Subcutaneous abdominal adipose tissue (tissue), 5 donors: ENCODE measurements at regions not wholly inside any gene's neighbourhood (a gene's known extent, or its start where the extent isn't known, plus 50 kb on each side); places are given as distances from the start of the nearest gene placed in this dataset.

Experiments
- H3K27ac ChIP-seq: one replicate; pipeline ENCODE4 v1.7.0; 2013; ENCODE audit warnings: low read depth, mild to moderate bottlenecking, inconsistent platforms, low read length, moderate library complexity
- H3K27me3 ChIP-seq, 5 donors: one replicate each; pipeline ENCODE4 v1.7.0; 2013; ENCODE audit warnings: low read length in 5 of 5, inconsistent platforms in 1 of 5; ENCODE audit not compliant: control insufficient read depth in 5 of 5, insufficient read depth in 4 of 5
- H3K36me3 ChIP-seq, 5 donors: one replicate each; pipeline ENCODE4 v1.7.0; 2013; ENCODE audit warnings: low read length in 5 of 5; ENCODE audit not compliant: control insufficient read depth in 5 of 5, insufficient read depth in 5 of 5
- H3K4me1 ChIP-seq, 5 donors: one replicate each; pipeline ENCODE4 v1.7.0; 2013; ENCODE audit warnings: low read length in 5 of 5, mild to moderate bottlenecking in 3 of 5, moderate library complexity in 1 of 5; ENCODE audit not compliant: control insufficient read depth in 5 of 5, insufficient read depth in 5 of 5
- H3K4me3 ChIP-seq, 5 donors: one replicate each; pipeline ENCODE4 v1.7.0; 2013; ENCODE audit warnings: low read length in 5 of 5, low read depth in 1 of 5
- H3K9ac ChIP-seq, 5 donors: one replicate each; pipeline ENCODE4 v1.7.0; 2013; ENCODE audit warnings: low read length in 5 of 5, mild to moderate bottlenecking in 4 of 5, moderate library complexity in 3 of 5
- H3K9me3 ChIP-seq, 5 donors: one replicate each; pipeline ENCODE4 v1.7.0; 2013; ENCODE audit warnings: low read length in 5 of 5; ENCODE audit not compliant: control insufficient read depth in 5 of 5
- donor health status: healthy.
- donor health status: healthy.
- donor health status: healthy.
- donor health status: healthy.
- donor health status: healthy.

DNA sequence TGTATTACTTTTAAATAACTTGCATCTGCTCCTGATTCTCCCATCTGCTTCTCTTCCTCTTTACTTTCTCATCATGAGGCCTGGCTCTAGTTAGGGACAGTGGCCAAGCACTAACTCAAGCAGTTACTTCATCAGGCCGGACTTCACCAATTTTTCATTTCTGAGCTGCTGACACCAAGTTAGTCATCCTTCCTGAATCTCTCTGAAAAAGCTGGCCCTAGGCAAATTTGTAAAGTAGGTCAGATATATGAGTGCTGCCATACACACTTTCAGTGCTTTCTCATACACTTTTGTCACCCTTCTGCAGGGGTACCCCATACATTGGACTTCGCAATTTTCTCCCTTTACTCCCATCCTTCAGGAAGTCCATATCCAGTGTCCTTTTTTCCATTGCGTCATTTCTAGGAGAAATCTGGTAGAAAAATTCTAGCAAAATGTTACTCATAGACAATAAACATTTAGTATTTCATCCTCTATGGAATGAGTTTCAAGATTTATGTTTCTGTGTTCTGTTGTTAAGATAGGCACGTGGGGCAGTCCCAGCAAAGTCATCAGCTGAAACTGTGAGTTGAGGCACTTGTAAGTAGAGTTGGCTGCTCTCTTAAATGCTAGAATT lies 276.8 kb upstream of the TMPO start:
- Histone ChIP-seq H3K4me3 (no peak overlapping the region), H3K36me3 (no peaks in the 10 kb centered on the region), H3K27me3 (no peaks in the 10 kb centered on the region), H3K9me3 (peaks cover 0 to 5% (median 2%) of the 10 kb centered on the region in 5 donors), H3K4me1 (no peaks in the 10 kb centered on the region), H3K9ac (no peak overlapping the region), H3K27ac (no peak overlapping the region)

DNA sequence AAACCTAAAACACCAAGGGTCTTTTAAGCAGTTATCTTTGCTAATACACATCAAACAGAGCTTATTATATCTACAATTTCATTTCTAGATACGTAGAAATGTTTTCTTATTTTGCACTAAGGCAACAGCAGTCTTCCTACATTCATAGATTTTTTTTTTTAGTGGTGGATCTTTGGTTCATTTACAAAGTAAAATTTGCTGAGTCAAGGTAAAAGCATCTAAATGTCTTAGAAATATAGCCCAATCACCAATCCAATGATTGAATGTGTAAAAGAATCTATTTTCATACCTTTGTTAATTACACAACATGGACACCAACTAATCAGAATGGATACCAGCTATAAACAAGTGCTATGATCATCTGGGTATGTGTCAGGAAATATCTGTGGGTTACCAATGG lies 272.2 kb upstream of the TMPO start:
- Histone ChIP-seq H3K27me3 (no peaks in the 10 kb centered on the region), H3K9ac (no peak overlapping the region), H3K4me1 (no peaks in the 10 kb centered on the region)

GRCh38 chr12:98244136-98244535 lies 271.3 kb upstream of the TMPO start:
- no peak overlapping the region for H3K9ac ChIP-seq
- H3K27me3 ChIP-seq, result no peaks in the 10 kb centered on the region
- H3K36me3 ChIP-seq, result no peaks in the 10 kb centered on the region
- no peak overlapping the region for H3K27ac ChIP-seq
- no peaks in the 10 kb centered on the region for H3K4me1 ChIP-seq
- no peak overlapping the region for H3K4me3 ChIP-seq
- peaks cover 0 to 5% (median 0%) of the 10 kb centered on the region in 5 donors for H3K9me3 ChIP-seq

More for the DNA sequence above, 272.2 kb upstream of the TMPO start:
- Histone ChIP-seq H3K4me3 (no peak overlapping the region), H3K27ac (no peak overlapping the region), H3K9me3 (peaks cover 0 to 5% (median 0%) of the 10 kb centered on the region in 5 donors), H3K36me3 (no peaks in the 10 kb centered on the region)

DNA sequence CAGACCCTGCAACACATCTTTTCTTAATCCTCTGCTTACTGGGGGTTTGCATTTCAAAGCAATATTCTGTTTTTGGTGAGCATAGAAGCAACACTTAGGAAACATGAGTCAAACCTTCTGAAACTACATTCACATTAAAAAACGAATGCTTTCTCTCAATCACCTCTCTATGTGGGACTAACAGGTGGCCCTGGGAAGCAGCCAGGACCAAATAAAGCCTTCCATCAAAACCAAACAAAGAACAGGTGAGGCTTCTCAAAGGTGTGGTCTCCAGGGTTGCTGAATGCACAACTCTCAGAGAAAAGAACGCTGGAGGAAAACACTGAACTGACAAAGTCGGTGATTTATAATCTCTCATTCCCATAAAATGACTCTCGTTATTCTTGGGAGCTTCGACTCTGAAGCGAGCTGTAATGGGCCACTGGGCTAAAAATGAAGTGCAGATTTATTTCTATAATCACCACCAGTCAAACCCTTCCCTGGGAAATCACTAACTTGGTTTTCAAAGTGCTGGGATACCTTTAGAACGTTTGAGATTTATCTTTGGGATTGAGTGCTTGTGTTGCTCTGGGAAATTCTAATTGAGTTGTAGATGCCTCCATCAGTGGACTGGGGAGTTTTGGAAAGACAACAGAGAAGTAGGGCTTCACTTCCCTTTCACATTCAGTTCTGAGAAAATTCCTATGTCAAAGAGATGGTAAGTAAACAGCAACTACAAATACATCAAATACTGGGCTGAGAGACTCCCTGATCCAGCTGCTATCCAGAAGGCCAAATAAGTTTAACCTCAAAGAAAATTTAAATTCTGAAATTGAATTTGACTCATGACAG lies 262.0 kb upstream of the TMPO start:
- H3K4me3 ChIP-seq, result no peak overlapping the region
- H3K27ac ChIP-seq, result no peak overlapping the region
- H3K4me1 ChIP-seq, result no peaks in the 10 kb centered on the region
- H3K9ac ChIP-seq, result no peak overlapping the region
- H3K27me3 ChIP-seq, result no peaks in the 10 kb centered on the region
- H3K9me3 ChIP-seq, result no peaks in the 10 kb centered on the region
- H3K36me3 ChIP-seq, result no peaks in the 10 kb centered on the region

GRCh38 chr12:98256830-98257229 lies 258.6 kb upstream of the TMPO start:
- Histone ChIP-seq H3K4me1 (no peaks in the 10 kb centered on the region), H3K27me3 (no peaks in the 10 kb centered on the region), H3K36me3 (no peaks in the 10 kb centered on the region), H3K9me3 (no peaks in the 10 kb centered on the region), H3K9ac (no peak overlapping the region), H3K4me3 (no peak overlapping the region), H3K27ac (no peak overlapping the region)

- Histone ChIP-seq H3K9me3 (no peaks in the 10 kb centered on the region), H3K4me1 (no peaks in the 10 kb centered on the region), H3K27me3 (peaks cover 0 to 4% (median 0%) of the 10 kb centered on the region in 5 donors), H3K9ac (no peak overlapping the region), H3K36me3 (no peaks in the 10 kb centered on the region), H3K27ac (no peak overlapping the region), H3K4me3 (no peak overlapping the region)
Observed at GRCh38 chr12:98259693-98260092, 255.7 kb upstream of the TMPO start.

DNA sequence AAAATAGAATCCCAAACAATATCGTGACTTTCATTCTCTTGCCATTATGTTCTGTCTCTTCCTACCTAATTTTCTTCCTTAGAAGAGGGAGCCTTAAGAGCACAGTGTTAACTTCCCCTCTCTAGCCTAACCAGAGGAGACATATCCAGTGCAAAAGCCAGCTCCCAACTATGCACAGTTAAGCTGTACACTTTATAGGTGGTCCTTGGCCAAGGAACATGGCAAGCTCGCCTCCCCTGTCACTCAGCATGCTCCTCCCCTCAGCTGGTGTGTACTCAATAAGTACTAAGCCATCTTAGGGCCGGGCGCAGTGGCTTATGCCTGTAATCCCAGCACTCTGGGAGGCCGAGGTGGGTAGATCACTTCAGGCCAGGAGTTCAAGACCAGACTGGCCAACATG lies 255.1 kb upstream of the TMPO start:
- no peak overlapping the region for H3K27ac ChIP-seq
- H3K9me3 ChIP-seq, result no peaks in the 10 kb centered on the region
- H3K36me3 ChIP-seq, result no peaks in the 10 kb centered on the region
- H3K9ac ChIP-seq, result no peak overlapping the region
- peaks cover 0 to 4% (median 0%) of the 10 kb centered on the region in 5 donors for H3K27me3 ChIP-seq
- no peaks in the 10 kb centered on the region for H3K4me1 ChIP-seq
- no peak overlapping the region for H3K4me3 ChIP-seq

DNA sequence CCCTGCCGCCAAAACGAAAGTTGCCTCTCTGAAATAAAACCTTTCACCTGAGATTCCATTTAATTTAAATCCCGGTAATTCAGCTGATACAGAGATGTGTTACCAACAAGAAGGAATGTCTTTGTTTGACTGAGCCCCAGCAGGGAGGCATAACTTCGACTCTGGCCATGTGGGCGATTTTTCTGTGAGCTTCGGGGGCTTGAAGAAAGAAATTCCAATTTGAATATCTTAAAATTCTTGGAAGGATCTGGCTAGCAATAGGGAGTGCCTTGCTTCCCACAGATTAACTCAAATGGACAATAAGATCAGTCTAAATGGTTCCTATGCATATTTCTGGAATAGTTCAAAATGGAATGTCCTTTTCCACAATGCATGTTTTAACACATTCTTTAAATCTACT lies 252.5 kb upstream of the TMPO start:
- Histone ChIP-seq H3K36me3 (no peaks in the 10 kb centered on the region), H3K9me3 (peaks cover 0 to 3% (median under 1%) of the 10 kb centered on the region in 5 donors), H3K4me1 (no peaks in the 10 kb centered on the region), H3K27me3 (peaks cover 0 to 4% (median 0%) of the 10 kb centered on the region in 5 donors), H3K27ac (no peak overlapping the region), H3K9ac (no peak overlapping the region), H3K4me3 (no peak overlapping the region)

DNA sequence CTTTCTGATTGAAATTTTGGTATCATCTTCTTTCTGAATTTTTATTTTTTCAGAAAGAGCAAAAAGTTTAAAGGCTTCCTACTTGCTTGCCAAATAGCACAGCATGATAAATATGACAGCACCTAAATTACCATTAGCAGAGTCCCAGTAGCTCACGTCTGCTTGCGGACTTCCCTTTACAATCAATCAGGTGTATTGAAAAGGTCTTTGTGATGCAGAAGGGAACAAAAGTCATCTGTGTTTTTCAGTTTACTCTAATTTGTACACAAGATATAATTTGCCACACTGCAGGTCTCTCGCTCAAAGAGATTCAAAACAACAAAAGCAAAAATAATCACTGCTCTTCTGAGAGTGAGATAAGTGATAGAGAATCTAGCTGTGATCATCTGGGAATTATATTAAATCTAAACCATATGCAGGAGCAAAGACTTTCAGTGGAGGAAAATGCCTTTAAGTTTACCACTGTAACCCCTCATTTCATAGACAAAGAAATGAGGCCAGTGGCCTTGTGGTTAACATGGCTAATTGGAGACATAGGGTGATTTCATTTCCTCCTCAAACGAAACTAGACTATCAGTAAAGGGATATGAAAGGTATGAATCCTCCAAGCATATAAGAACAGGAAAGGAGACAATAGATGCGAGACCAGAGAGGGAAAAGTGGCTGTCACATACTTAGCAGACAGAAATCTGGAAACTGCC lies 240.8 kb upstream of the TMPO start:
- Histone ChIP-seq H3K4me1 (no peaks in the 10 kb centered on the region), H3K36me3 (no peaks in the 10 kb centered on the region), H3K4me3 (no peak overlapping the region), H3K9me3 (no peaks in the 10 kb centered on the region), H3K27ac (no peak overlapping the region), H3K9ac (no peak overlapping the region), H3K27me3 (no peaks in the 10 kb centered on the region)

DNA sequence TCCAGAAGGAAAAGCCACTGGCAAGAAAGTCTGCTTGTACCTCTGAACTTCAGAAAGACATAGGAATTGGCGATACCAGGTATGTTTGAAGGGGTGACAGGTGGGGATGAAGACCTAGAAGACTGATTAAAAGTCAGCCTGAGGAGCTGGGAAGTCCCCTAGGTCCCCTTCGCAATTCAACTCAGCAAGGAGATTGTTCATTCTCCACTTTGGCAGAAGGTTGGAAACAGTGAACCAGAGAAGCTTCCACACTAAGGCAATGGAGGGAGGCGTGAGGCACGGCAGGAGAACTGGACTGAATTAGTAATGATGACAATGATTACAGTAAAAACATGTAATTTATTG lies 240.3 kb upstream of the TMPO start:
- no peaks in the 10 kb centered on the region for H3K4me1 ChIP-seq
- H3K9me3 ChIP-seq, result no peaks in the 10 kb centered on the region
- no peaks in the 10 kb centered on the region for H3K27me3 ChIP-seq
- no peak overlapping the region for H3K4me3 ChIP-seq
- H3K27ac ChIP-seq, result no peak overlapping the region
- H3K9ac ChIP-seq, result no peak overlapping the region
- no peaks in the 10 kb centered on the region for H3K36me3 ChIP-seq
